Fibroblast of skin of back (primary cell): ENCODE measurements at regions not wholly inside any gene's neighbourhood (a gene's known extent, or its start where the extent isn't known, plus 50 kb on each side); places are given as distances from the start of the nearest gene placed in this dataset.
"Not testable (repeated sequence)": the region's sequence is repeated elsewhere in the genome, so short reads cannot be mapped to it uniquely, and the experiment has no call there.

ENCODE experiments used
- DNase-seq: peaks from one replicate; pipeline ENCODE4 v3.0.0-alpha.2; 2013

DNA sequence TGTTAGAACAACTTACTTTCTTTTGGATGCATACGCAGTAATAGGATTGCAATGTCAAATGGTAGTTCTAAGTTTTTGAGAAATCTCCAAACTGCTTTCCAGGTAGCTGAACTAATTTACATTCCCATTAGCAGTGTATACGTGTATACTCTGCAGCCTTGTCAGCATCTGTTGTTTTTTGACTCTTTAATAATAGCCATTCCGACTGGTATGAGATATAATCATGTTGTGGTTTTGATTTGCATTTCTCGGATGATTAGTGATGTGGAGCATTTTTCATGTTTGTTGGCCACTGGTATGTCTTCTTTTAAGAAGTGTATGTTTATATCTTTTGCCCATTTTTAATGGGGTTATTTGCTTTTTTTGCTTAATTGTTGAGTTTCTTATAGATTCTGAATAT lies 76.9 kb upstream of the HNRNPA1L2 start:
- not testable (repeated sequence) for DNase-seq

DNA sequence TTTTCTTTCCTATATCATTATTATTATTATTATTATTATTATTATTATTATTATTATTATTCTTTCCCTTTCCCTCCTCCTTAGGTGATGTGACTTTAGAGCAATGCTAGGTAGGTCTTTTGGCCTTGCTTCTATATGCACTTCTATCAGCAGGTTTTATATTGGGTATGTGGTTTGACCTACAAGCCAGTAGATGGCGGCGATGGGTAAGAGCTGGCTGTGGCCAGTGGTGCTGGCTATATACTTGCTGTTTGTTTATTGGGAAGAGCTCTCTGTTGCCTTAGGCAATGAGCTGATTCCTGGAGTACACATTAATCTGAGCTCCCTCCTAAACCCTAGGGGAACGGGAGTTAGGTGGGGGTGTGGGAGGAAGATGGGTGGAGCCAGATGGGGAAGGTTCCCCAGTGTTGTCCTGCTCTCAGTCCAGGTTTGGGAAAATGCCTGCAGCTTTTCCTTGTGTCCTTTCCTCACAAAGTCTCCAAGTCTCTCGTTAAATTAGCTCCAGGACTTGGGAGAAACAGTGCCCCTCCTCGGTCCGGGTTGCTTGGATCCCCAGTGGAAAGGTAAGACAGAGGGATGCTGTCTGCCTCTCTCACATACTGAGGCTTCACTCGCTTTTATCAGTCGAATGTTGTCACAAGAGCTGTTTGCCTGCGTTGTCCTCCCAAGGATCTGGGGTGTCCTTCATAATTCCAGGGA lies 72.2 kb upstream of the HNRNPA1L2 start:
- DNase-seq: peak; percentile 35

DNA sequence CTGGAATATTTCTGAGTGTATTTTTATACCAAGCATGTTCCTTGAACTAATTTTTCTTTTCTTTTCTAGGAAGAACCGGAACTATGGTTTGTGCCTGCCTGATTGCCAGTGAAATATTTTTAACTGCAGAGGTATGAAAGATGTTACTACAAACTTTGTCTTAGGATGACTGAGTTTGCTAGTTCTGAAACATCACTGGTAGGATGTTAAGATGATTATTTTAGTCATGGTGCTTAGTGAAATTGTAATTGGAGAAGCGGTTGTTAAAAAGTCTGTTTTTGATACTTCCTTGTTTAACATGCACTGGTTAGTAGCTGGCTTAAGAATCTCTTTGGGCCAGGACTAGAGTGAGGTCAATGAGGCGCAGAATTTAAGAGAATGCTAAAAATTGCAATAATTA lies 71.1 kb upstream of the HNRNPA1L2 start:
- DNase-seq: not testable (repeated sequence)

DNA sequence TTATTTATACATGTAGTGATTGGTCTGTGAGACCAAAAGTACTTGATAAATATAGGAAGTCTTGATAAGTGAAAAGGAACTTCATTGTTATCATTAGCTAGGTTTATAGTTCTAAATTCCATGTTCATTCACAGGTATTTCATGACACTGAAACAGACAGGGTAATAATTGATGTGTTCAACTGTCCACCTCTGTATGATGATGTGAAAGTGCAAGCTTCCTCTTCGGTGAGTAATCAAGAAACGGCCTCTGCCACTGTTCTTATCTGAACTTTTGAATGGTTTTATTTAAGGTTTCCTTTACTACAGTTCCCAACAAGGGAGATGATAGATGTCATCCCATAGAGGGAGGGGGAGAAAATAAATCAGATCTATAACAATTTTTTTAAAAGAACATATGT lies 59.3 kb upstream of the HNRNPA1L2 start:
- not testable (repeated sequence) for DNase-seq
